ENCODE measurements at regions not wholly inside any gene's neighbourhood (a gene's known extent, or its start where the extent isn't known, plus 50 kb on each side); places are given as distances from the start of the nearest gene placed in this dataset.

DNA sequence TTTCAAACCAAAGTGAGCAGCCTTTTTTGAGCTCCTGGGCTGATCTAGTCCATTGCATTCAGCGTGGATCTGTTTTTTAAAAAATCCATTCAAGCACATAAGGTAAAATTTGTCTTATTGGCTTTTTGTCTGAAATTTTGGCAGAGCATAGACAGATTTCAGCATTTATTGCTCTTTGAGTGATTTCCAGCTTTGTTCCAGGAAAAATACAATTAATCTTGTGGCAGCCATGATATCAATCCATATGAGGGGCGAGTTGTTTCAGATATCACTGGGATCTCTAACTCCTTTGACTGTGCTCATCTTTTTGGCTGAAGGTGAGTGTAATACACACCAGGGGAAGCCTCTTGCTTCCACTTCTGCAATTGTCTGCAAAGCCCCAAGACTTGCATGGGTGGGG is 523.9 kb downstream of the SLC4A3 start:
- no peak for DNase-seq (ENCODE audit: extremely low spot score in 2 of 2)

DNA sequence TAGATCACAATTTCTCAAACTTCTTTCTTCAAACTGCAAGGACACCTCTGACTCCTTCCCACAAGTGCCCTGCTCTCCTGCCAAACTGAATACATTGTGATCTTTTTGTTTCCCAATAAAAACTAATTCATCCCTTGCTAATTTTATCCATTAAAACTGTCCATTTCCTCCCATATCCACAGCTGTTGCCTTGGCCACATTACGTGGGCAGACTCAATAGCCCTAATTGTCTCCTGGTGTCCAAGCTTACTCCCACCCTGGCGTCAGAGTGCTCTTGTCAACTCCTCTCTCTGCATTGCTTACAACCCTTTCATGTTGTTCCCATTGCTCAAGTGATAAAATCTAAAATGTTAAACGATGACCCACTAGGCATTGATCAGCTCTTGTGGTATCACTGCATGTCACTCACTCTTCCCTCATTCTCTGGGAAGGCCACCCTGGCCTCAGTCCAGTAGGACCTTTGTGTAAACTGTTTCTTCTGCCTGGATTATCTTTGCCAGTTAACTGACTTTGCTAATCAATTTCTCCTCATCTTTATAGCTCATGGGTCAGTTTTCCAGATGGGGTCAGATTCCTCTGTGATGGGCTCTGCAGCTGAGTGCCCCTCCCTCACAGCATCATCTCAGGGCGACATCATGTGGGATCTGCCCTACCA is 525.0 kb downstream of the SLC4A3 start:
- Histone ChIP-seq H3K36me3 (no peaks in the 10 kb centered on the region), H3K27ac (no peak overlapping the region), H3K4me1 (peaks cover 5% of the 10 kb centered on the region), H3K27me3 (no peaks in the 10 kb centered on the region), H3K9me3 (no peaks in the 10 kb centered on the region), H3K4me3 (no peak overlapping the region)
- TF ChIP-seq POLR2A (IDR thresholded peaks at IDR 0.05) (no peak), POLR2AphosphoS5 (IDR thresholded peaks at IDR 0.05; ENCODE audit: insufficient read depth in 1 of 2, low read depth in 1 of 2) (no peak)
- TF ChIP-seq, protein P1, sequence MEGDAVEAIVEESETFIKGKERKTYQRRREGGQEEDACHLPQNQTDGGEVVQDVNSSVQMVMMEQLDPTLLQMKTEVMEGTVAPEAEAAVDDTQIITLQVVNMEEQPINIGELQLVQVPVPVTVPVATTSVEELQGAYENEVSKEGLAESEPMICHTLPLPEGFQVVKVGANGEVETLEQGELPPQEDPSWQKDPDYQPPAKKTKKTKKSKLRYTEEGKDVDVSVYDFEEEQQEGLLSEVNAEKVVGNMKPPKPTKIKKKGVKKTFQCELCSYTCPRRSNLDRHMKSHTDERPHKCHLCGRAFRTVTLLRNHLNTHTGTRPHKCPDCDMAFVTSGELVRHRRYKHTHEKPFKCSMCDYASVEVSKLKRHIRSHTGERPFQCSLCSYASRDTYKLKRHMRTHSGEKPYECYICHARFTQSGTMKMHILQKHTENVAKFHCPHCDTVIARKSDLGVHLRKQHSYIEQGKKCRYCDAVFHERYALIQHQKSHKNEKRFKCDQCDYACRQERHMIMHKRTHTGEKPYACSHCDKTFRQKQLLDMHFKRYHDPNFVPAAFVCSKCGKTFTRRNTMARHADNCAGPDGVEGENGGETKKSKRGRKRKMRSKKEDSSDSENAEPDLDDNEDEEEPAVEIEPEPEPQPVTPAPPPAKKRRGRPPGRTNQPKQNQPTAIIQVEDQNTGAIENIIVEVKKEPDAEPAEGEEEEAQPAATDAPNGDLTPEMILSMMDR (IDR thresholded peaks at IDR 0.05) = no peak
- intact Hi-C loops (cut with DNase I) = no loop called here
- no peak for DNase-seq (ENCODE audit: extremely low spot score in 2 of 2)

More for the DNA sequence above, 523.9 kb downstream of the SLC4A3 start:
- TF ChIP-seq, protein P1 (IDR thresholded peaks at IDR 0.05) = no peak
- TF ChIP-seq POLR2A (IDR thresholded peaks at IDR 0.05) (no peak), POLR2AphosphoS5 (IDR thresholded peaks at IDR 0.05; ENCODE audit: insufficient read depth in 1 of 2, low read depth in 1 of 2) (no peak)
- H3K4me3 ChIP-seq = no peak overlapping the region
- H3K27ac ChIP-seq = no peak overlapping the region
- no peaks in the 10 kb centered on the region for H3K36me3 ChIP-seq
- H3K4me1 ChIP-seq = peaks cover 5% of the 10 kb centered on the region
- H3K9me3 ChIP-seq = no peaks in the 10 kb centered on the region
- H3K27me3 ChIP-seq = no peaks in the 10 kb centered on the region
- intact Hi-C loops (cut with DNase I) = no loop called here

DNA sequence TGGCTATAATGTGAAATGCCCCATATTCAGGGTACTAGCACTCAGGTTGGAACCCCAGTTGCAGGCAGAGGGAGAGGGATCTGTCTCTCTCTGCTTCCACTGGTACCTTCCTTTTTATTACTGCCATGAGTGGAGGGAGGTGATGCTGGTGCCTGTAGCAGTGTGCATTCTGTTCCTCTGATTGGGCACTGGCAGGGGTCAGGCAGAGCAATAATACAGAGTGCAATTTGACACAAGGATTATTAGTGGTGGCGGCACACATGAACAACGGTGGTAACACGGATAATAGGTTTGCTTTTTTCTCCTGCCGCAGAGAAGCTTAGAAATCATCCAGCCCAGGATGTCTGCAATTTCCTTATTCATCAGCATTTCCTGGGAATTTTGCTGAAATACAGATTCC is 525.7 kb downstream of the SLC4A3 start:
- H3K27me3 ChIP-seq = no peaks in the 10 kb centered on the region
- no peak overlapping the region for H3K27ac ChIP-seq
- no peak for TF ChIP-seq POLR2A (IDR thresholded peaks at IDR 0.05)
- TF ChIP-seq, protein P1 (IDR thresholded peaks at IDR 0.05) = no peak
- no peak for TF ChIP-seq POLR2AphosphoS5 (IDR thresholded peaks at IDR 0.05; ENCODE audit: insufficient read depth in 1 of 2, low read depth in 1 of 2)
- DNase-seq (ENCODE audit: extremely low spot score in 2 of 2) = no peak
- intact Hi-C loops (cut with DNase I) = no loop called here
- no peaks in the 10 kb centered on the region for H3K9me3 ChIP-seq
- H3K4me3 ChIP-seq = no peak overlapping the region
- H3K36me3 ChIP-seq = no peaks in the 10 kb centered on the region
- H3K4me1 ChIP-seq = peaks cover 5% of the 10 kb centered on the region

DNA sequence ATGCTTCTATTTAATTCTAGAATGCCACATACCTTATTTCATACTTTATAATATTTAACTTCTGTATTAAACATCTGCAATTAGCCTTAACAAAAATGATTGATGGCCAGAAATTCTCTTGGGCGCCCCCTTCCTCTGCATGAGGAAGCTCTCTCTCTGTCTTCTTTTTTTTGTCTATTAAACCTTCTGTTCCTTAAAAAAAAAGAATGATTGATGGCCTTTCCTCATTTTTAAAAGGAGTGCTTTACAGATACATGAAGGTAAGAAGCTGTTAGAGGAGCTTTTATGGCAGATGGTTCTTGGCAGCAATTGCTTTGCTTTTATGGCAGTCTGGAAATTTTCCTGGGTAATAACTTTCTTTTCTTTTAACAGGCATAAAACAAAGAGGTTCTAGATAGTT is 526.9 kb downstream of the SLC4A3 start:
- H3K36me3 ChIP-seq = no peaks in the 10 kb centered on the region
- no peak overlapping the region for H3K27ac ChIP-seq
- no peak for TF ChIP-seq POLR2A (IDR thresholded peaks at IDR 0.05)
- TF ChIP-seq, protein P1 (IDR thresholded peaks at IDR 0.05) = no peak
- TF ChIP-seq POLR2AphosphoS5 (IDR thresholded peaks at IDR 0.05; ENCODE audit: insufficient read depth in 1 of 2, low read depth in 1 of 2) = no peak
- no peak overlapping the region for H3K4me3 ChIP-seq
- intact Hi-C loops (cut with DNase I) = no loop called here
- DNase-seq (ENCODE audit: extremely low spot score in 2 of 2) = no peak
- peaks cover 5% of the 10 kb centered on the region for H3K4me1 ChIP-seq
- H3K27me3 ChIP-seq = no peaks in the 10 kb centered on the region
- H3K9me3 ChIP-seq = no peaks in the 10 kb centered on the region

DNA sequence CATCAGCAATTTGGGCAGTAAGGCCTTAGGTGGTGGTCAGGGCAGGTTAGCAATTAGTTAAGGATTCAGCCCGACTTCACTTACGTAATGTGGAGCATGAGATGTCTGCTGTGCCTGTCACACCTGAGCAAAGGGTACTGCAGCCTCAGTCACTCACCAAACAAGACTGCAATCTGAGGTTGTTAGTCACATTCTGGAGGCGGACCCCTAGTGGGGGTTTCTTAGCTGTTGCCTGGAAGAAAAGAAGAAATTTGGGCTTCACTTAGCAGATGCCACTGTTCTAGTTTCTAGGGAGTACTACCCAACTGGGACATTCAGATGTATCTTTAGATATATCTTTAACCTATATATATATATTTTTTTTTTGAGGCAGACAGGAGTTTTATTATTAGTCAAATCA is 529.9 kb downstream of the SLC4A3 start:
- Histone ChIP-seq H3K36me3 (no peaks in the 10 kb centered on the region), H3K27me3 (no peaks in the 10 kb centered on the region), H3K9me3 (no peaks in the 10 kb centered on the region), H3K4me3 (no peak overlapping the region), H3K4me1 (no peaks in the 10 kb centered on the region), H3K27ac (no peak overlapping the region)
- intact Hi-C loops (cut with DNase I) = no loop called here
- no peak for TF ChIP-seq POLR2AphosphoS5 (IDR thresholded peaks at IDR 0.05; ENCODE audit: insufficient read depth in 1 of 2, low read depth in 1 of 2)
- no peak for TF ChIP-seq POLR2A (IDR thresholded peaks at IDR 0.05)
- TF ChIP-seq, protein P1 (IDR thresholded peaks at IDR 0.05) = no peak
- no peak for DNase-seq (ENCODE audit: extremely low spot score in 2 of 2)
